GM23248 (cell line): ENCODE measurements at regions not wholly inside any gene's neighbourhood (a gene's known extent, or its start where the extent isn't known, plus 50 kb on each side); places are given as distances from the start of the nearest gene placed in this dataset.

Experiments used
- EZH2 ChIP-seq: fragments of 200-600 bp; sonication (generic); IDR thresholded peaks from 2 replicates; pipeline ENCODE4 v1.6.1; 2018; ENCODE audit warnings: antibody characterized with exemption, mild to moderate bottlenecking; ENCODE audit not compliant: insufficient read depth, poor library complexity, severe bottlenecking
- EZH2phosphoT487 ChIP-seq: fragments of 200-600 bp; sonication (generic); IDR thresholded peaks from 2 replicates; pipeline ENCODE4 v1.6.1; 2018; ENCODE audit warnings: antibody characterized with exemption, moderate library complexity, mild to moderate bottlenecking, low read depth; ENCODE audit not compliant: insufficient read depth

- TF ChIP-seq EZH2 (no peak), EZH2phosphoT487 (no peak)
Observed at GRCh38 chr3:174462916-174463315, 396.2 kb upstream of the NAALADL2 start.
